Activated CD4-positive, alpha-beta T cell treated with anti-CD3 and anti-CD28 coated beads for 4 hours (primary cell): ENCODE measurements at regions not wholly inside any gene's neighbourhood (a gene's known extent, or its start where the extent isn't known, plus 50 kb on each side); places are given as distances from the start of the nearest gene placed in this dataset.
"Not testable (repeated sequence)": the region's sequence is repeated elsewhere in the genome, so short reads cannot be mapped to it uniquely, and the experiment has no call there.

Experiments
- DNase-seq, 2 donors: peaks; one replicate each; pipeline ENCODE4 v3.0.0-alpha.2; 2020

GRCh38 chr2:105525201-105525600 lies 126.3 kb upstream of the FHL2 start:
- DNase-seq, result no peak

DNA sequence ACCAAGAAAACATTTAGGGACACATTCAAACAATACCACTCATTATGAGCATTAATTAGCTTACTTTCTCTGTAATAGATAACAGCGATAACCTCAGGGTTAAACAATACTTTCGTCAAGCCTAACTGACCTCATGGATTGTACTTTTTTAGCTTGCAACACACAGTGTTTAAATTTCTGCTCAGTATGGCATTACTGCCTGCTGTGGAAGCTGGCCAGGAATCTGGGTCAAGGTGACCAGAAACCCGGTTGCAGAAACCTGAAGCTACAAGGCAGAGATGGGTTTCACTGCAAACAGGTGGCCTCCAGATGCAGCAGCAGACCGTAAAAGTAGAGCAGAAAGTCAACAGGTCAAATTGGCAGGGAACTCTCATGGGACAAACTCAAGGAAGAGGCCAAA lies 123.8 kb upstream of the FHL2 start:
- DNase-seq, result no peak

DNA sequence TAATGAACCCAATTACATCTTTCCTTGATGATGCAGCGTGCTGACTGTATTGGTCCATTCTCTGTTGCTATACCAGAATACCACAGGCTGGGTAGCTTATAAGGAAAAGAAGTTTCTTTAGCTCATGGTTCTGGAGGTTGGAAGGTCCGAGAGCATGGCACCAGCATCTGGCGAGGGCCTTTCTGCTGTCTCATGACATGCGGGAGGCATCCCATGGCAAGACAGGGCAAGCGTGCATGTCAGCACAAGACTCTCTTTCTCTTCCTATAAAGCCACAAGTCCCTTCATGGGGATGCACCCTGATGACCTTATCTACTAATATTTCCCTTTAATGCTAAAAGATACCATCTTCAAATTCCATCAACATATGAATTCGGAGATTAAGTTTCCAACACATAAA lies 122.8 kb upstream of the FHL2 start:
- no peak for DNase-seq

DNA sequence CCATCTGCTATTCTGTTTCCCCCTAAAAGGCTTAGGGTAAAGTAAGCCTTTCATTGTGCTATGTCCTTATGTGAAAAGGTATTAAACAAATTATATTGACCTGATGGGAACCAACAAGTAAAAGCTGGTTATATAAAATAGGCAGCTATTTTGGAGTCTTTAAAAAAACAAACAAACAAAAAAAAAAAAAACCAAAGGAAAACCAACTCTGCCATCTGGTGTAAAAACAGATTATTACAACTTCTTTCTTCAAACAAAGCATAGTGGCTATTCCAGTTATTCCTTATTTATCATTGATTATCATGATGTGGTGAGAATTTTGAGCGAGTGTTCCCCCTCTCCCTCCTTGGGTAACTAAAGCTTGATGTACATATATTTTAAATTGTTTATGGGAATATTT lies 122.3 kb upstream of the FHL2 start:
- no peak for DNase-seq

DNA sequence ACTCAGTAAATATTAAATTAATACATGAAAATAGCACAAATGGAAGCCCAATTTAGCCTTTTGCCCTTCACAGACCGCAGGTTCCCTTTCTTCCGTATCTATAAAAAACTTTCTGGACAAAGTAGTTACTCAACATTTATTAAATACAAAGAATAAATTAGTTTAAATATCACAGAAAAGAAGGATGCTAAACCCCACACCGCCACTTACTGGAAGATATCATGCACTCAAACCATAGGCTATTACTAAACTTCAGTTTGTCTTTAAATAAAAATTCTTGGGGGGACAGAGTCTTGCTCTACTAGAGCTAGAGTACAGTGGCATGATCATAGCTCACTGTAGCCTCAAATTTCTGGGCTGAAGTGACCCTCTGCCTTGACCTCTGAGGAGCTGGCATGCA lies 120.7 kb upstream of the FHL2 start:
- DNase-seq, result no peak

DNA sequence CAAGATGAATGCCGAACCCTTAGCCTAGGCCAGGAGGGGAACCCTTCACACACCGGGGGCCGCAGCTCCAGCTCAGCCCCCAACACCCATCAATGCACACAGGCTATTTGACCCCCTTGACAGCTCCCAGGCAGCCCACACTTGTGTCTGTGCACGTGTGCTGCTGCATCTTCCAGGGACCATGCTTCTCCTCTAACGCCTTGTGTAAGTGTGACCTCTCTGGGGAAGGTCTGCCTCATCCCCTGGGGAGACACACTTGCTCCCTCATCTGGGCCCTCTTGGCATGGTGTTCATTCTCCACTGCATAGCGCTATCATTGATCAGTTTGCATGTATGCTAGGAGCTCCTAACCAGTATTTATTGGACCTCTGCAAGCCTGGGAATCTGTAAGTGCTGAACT lies 120.0 kb upstream of the FHL2 start:
- no peak for DNase-seq

GRCh38 chr2:105517814-105518705 lies 119.2 kb upstream of the FHL2 start:
- no peak for DNase-seq

- DNase-seq, result no peak
Observed at GRCh38 chr2:105515581-105516415, 116.9 kb upstream of the FHL2 start.

DNA sequence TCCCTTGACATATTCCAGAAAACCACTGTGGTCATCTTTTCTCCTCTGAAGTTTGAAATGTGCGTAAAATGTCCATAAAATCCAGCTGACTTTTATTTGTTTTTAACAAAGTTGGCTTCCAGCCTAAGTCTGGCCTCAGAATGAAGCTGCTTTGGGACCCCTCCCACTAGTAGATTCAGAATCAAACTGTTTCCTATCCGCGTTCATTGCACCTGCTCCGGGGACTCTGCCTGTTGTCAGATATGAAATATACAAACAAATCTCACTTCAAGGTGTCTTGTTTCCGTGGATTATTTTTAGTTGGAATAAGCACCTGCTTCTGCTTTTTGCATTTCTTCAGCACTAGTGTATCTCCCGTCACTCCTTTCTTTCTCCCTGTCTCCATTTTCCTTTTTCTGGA lies 115.7 kb upstream of the FHL2 start:
- DNase-seq, result no peak

GRCh38 chr2:105510761-105511528 lies 112.1 kb upstream of the FHL2 start:
- no peak for DNase-seq

DNA sequence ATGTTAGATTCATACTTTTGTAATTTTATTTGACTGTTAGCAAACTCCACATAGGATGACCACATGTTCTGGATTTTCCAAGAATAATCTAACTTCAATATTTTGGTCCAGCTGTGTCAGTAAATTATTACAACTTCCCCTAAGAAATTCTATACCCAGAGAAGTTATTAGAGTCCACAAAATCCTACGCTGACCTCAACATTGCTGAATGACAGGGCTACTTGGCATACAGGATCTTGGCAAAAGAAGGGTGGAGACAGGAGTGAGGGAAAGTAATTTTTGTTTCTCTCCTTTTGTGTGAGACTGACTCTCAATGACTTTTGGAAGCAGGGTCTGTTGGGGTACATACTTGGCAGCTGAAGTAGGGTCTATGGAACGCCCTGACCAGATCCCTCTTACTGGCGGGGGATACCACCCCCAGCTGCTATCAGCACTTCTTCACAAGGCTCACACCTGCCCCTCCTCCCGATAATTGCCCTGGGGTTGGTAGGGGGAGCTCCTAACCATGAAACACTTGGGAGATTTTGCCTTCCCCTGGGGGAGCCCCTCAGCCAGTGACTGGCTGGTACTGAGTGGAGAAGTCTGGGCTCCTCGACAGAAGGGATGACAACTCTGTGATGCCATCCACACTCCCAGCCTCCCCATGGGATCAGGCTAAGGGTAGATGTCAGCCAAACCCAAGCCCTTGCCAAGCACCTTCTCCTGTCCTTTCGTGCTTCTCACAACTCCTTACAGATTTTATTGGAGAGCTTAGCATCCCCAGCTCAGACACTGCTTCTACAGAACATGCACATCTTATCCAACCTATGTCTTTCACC lies 110.6 kb upstream of the FHL2 start:
- no peak for DNase-seq

- not testable (repeated sequence) for DNase-seq
Observed at GRCh38 chr2:105506860-105507259, 108.0 kb upstream of the FHL2 start.

DNA sequence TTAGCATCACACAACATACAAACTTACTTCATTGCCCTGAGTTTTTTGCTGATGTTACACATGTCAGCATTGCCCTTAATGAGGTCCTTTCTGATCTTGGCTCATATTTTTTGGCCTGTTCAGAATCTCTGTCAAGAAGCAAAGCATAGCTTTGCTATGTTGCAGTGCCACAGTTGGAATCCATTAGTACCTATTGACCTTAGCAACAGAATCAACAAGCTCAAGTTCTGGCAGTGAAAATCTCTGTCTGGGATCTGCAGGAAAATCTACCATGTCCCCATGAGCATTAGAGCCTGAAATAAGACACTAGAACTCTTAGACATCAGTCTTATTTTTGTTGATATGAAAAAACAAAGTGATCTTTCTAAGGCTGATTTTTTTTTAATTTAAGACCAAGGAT lies 105.6 kb upstream of the FHL2 start:
- no peak for DNase-seq

DNA sequence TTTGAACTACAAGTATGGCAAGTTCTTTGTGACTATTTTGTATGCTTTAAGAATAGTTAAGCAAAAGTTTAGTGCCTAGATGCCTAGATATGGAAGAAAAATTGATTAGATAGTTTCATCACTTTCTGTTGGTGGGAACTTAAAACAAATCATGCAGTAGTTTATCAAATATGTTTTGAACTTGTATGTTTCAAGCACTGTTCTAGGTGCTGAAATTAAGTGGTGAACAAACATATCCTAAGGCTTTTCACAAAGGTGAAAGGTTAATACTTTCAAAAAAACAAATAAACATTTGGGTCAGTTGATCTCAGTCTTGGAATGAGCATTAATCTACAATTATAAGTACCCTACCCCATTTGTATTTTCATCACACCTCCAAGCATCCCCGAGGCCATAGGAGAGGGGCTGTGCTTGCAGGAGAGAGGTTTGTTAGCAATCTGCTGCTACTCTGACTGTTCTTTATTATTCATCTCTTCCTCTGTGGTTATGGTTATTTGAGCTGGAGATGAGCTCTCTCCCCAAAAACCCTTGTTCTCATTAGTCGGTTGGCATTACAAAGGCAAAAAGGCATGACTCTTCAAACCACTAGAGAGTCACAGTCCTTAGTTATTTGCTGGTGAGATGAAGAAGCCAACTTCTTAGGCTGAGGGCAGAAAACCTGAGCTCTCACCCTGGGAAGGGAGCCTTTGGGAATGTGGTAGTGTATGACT lies 103.9 kb upstream of the FHL2 start:
- no peak for DNase-seq

DNA sequence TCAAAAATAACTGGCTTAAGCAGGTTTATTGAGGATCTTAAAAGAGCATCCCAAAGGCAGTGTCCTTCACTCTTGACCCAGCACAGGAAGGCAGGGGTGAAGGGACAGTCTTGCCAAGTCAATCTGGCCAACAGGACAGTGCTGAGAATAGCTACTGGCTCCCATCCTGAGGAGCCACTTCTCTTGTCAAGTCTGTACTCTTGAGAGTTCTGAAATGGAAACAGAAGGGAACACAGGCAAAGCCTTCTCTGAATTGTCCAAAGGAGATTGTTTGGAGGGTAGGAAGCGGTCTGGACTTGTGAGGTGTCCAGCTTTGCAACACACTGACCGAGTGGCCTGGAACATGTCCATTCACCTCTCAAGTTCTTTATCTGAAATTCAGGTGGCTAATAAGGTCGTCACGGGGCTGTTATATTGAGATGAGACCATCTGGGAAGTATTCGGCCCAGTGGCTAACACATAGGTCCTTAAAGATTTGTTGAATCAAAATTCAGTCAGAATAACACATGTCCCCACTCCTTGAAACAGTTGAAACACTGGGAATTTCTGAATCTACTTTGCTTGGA lies 99.5 kb upstream of the FHL2 start:
- no peak for DNase-seq

- no peak for DNase-seq
Observed at GRCh38 chr2:105497094-105497493, 98.2 kb upstream of the FHL2 start.

GRCh38 chr2:105496271-105496670 lies 97.4 kb upstream of the FHL2 start:
- no peak for DNase-seq

GRCh38 chr2:105494683-105495425 lies 96.0 kb upstream of the FHL2 start:
- no peak for DNase-seq

DNA sequence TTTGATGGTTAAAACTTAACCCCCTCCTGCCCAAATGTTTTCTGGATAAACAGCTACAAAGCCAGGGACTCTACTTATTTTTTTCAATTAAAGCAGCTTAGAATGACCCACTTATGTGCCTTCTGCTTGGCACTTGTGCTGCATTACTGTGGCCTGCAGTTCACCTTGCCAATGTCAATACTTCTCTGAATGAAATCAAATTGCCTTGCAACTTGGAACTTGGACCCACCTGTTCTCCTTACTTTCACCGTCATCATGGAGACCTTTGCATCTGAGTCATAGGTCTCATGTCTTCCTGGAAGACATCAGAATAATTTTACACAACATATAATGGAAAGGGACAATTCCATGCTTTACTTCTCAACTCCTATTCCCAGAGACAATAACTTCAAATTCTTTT lies 92.1 kb upstream of the FHL2 start:
- no peak for DNase-seq

GRCh38 chr2:105490204-105490603 lies 91.4 kb upstream of the FHL2 start:
- no peak for DNase-seq
